ENCODE measurements at regions not wholly inside any gene's neighbourhood (a gene's known extent, or its start where the extent isn't known, plus 50 kb on each side); places are given as distances from the start of the nearest gene placed in this dataset.
"Not testable (repeated sequence)": the region's sequence is repeated elsewhere in the genome, so short reads cannot be mapped to it uniquely, and the experiment has no call there.

DNA sequence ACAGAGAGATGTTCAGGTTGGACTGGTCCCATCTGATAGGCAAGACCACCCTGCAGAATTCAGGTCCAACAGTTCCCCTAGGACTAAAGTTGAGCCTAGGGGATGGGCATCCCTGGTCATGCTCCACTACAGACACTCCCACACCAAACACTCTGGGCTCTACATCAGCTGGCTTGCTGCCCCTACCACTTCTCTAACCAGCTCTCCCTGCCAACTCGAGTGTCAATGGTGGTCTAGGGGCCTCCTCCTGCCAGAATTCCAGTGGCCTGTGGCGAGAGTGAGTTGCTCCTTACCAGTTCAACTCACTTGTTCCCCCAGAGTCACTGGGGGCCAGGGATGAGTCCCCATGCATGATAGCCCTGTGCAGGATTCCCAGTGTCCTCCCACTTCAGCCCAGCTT, 316.2 kb upstream of the PPP2R3A start:
- DNase-seq, result no peak

DNA sequence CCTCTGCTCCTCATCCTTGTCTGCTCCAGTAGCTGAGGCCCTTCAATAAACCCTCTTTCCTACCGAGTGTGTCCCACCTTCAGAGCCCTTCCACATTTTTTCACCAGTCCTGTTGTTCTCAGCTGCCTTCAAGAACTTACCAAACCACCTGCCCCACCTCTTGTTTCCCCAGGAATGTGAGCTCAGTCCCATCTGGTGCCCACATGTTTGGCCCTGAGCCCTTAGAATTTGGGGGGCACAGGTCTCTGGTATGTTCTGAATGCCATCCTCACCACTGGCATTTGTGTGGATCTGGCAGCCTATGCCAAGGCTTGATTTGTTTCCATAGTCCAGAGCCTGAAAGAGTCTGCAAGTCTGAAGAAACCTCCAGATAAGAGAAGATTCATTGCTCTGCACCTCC, 315.2 kb upstream of the PPP2R3A start:
- no peak for DNase-seq

DNA sequence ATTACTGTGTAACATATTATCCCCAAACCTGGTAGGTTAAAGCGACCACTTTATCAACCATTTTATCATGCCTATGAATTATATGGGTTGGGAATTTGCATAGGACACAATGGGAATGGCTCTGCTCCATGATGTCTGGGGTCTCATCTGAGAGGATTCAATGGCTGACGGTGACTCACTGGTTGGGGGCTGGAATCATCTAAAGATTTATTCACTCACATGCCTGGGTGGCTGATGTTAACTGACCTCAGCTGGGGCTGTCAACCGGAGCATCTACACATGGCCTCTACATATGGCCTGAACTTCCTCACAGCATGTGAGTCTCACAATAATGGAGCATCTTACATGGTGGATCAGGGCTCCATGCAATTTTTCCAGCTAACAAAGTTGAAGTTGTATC, 313.1 kb upstream of the PPP2R3A start:
- DNase-seq, result no peak

DNA sequence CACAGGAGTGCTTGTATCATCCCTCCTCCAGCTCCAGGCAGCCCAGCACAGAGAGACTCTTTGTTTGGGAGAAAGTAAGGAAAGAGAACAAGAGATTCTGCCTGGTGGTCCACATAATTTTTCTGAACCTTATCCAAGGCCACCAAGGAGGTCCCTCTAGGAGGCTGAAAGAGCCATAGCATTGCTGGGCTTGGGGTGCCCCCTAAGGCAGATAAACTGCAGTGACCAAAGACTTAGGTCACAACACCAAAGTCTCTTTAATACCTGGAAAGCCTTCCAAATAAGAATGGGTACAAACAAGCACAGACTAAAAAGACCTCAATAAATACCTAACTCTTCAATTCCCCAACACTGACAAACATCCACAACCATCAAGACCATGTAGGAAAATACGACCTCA, 310.2 kb upstream of the PPP2R3A start:
- no peak for DNase-seq

DNA sequence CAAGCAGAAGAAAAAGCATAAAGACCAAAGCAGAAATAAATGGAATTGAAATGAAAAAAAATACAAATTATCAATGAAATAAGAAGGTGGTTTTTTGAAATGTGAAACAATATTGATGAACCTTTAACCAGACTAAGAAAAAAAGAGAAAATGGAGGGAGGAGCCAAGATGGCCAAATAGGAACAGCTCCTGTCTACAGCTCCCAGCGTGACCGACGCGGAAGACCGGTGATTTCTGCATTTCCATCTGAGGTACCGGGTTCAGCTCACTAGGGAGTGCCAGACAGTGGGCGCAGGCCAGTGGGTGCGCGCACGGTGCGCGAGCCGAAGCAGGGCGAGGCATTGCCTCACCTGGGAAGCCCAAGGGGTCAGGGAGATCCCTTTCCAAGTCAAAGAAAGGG, 307.1 kb upstream of the PPP2R3A start:
- not testable (repeated sequence) for DNase-seq

DNA sequence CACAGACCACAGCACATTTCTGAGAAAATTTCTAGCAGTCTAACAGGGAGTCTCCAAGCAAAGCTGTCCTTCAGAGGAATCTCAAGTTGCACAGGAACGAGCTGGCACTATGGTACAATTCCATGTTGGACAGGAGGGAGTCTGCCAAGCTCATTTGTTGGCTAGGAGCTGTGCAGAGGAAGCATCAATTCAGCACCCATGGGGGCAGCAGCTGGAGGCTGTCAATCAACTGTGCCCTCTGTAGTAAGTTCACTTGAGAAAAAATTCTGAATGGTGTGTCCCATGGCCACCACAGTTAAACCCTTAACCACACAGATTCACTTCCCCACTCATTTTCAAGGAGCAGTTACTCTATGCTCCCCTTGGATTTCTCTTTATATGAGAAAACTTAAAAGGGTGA, 298.5 kb upstream of the PPP2R3A start:
- no peak for DNase-seq

DNA sequence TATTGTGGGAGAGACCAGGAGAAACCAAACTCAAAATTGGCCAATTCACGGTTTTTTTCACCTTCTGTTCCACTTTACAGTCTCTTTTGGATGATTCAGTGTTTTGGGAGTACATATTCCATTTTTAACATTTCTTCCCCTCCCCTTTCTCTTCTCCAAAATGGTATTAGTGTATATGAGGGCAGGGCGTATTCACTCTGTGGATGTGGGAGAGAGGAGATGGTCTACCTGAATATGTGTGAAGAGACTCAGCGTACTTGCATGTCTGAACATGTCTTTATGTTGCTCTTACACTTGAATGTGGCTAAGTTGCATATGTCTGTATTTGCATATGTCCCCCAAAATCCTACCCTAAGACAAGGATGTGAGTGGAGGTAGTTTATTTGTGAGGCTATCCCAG, 291.0 kb upstream of the PPP2R3A start:
- DNase-seq, result no peak

DNA sequence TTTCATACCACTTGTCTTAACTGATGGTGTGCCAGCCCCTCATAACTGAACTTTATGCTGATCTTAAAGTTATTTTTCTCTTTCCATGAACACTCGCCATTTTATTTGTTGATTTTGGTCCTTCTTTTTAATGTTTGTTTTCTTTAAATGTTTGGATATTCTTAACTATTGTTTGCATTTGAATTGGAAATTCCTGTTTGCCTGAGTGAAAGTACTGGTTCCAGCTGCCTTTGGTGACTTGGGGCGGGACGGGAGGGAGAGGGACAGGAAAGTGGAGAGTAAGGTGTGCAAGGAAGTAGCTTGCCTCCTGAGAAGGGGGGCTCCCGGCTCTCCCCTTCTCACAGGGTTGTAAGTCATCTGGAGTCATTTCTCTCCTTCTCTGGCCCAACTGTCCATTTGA, 287.1 kb upstream of the PPP2R3A start:
- no peak for DNase-seq

DNA sequence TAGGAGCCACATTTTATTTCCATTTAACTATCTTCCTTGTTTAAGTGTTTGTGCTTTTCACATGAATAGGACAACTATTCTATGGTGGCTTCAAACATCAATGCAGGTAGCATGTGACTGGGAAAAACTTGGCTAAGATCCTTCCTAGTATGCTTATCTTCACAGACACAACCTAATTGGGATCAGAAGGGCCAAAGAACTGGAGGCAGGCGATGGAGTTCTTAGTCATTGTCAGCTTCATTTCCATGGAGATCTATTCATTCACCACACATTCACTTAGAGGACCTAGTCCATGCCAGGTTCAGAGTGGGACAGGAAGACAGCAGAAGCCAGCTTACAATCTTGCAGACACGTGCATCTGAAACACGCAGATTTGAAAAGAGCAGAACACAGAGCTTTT, 277.5 kb upstream of the PPP2R3A start:
- DNase-seq, result no peak

DNA sequence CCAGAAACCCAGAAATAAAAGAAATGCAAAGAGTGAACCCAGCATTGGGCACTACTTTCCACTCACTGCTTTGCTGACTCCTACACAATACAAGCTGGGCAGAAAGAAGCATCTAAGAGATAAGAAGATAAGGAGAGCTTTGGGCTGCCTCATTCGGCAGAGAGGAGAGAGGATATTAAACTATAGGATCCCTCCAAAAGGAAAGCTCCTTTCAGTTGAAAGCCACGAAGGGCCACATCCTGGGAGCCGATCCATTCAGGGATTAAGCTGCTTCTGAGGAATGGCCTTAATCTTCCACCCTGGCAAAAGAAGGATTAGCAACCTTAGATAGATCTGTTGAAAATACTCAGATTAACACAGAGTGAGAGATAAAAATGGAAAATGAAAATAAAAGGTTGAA, 274.9 kb upstream of the PPP2R3A start:
- DNase-seq, result no peak

DNA sequence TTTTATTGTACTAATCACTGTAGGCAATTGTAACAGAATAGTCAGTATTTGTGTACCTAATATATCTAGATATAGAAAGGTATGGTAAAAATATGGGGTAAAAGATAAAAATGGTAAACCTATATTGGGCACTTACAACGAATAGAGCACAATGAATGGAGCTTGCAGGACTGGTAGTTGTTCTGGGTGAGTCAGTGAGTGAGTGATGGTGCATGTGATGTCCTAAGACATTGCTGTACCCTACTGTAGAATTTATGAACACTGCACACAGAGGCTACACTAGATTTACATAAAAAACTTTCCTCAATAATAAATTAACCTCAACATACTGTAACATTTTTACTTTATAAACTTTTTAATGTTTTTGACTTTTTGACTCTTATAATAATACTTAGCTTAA, 274.3 kb upstream of the PPP2R3A start:
- DNase-seq, result no peak

DNA sequence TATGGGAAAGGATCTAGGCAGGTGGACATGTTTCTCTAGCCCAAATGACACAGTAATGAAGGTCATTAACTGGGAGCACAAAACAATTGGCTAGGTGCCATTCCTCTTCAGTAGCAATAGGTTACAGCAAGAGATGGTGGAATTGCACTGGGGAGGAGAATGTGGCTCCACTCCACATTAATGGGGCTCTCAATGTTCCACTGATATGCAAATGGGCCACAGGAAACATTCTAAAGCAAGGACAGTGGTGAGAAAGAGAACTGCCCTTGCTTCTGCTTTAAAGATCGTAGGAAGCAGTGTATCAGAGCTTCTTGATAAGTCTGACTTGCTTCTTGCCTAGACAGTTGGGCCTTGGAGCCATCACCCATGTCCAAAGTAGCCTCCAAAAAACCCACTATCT, 271.4 kb upstream of the PPP2R3A start:
- no peak for DNase-seq

DNA sequence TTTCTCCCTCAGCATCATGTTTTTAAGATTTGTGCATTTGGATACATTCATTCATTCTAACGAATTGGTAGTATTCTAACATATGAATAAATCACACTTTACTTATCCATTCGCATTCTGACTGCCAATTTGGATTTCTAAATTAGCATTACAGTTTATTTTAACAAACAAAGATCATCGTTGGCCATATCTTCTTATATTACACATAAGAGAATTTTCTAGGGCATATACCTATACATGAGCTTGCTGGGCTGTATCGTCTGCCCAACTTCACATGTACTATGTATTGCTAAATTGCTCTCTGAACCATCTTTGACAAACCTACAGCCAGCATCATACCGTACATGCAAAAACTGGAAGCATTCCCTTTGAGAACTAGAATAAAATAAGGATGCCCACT, 265.8 kb upstream of the PPP2R3A start:
- no peak for DNase-seq

DNA sequence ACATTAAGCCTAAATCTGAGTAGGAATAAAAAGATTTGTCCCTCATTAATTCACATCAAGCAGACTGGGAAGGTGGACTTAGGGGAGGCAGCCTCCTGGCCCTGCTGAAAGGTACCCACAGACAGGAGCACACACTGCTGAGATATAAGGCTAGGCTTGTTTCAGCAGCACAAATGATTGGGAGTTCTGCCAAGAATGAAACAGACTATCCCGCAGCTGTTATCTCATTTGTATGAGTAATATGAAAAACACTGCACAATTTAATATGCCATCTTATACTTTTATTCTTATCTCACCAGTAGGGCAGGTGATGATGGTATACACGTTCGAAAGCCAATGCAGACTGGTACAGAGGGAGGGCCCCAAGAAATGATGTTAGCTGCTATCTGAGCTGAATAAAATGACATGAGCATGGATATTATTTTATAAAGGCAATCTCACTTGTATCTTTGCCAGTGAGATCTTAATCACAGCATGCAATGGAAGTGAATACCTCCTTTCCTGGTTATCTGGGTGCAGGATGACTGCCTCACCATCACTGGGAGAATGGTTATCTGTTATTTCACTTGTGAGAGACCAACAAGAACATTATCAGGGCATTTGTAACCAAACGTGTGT, 258.7 kb upstream of the PPP2R3A start:
- DNase-seq, result no peak

DNA sequence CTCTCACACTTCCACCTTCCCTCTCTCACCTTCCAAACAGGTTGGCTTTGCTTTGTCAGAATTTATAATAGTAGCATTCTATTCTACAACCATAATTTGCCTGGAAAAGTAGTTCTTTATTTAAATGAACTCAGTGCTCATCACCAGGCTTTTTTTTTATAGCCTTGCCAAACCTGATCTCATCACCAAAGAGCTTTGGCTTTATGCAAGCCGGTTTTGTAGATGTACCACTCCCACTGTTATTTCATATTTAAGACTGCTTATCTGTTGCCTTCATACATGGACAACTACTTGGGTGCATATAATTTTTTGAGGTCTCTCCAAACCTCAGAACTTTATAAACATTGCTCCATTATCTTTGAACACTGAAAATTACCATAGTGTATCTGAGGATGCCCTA, 246.1 kb upstream of the PPP2R3A start:
- no peak for DNase-seq

DNA sequence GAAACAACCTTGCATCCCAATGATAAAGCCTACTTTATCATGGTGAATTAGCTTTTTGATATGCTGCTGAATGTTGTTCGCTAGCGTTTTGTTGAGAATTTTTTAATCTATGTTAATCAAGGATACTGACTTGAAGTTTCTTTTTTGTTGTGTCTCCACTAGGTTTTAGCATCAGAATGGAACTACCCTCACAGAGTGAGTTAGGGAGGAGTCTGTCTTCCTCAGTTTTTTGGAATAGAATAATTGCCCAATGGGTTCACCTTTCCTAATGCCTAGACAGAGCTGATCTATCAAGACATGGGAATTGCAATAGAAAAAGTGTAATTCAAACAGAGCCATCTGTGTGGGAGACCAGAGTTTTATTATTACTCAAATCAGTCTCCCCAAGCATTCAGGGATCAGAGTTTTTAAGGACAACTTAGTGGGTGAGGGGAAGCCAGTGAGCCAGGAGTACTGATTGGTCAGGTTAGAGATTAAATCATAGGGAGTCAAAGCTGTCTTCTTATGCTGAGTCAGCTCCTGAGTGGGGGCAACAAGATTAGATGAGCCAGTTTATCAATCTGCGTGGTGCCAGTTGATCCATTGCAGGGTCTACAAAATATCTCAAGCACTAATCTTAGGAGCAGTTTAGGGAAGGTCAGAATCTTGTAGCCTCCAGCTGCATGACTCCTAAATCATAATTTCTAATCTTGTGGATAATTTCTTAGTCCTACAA, 237.4 kb upstream of the PPP2R3A start:
- no peak for DNase-seq

DNA sequence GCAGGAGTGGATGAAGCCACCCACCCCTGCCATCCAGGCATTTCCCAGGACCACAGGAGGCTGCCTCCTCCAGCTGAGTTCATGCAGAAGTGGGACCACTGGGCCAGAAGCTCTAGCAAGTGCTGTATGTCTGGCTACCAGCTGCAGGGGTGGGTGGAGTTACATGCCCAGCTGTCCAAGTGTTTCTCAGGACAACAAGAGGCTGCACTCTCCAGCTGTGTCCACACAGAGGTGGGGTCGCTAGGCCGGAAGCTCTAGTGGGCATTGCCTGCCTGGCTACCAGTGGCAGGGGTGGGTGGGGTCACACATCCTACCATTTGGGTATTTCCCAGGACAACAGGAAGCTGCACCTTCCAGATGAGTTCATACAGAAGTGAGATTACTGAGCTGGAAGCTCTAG, 234.0 kb upstream of the PPP2R3A start:
- no peak for DNase-seq

DNA sequence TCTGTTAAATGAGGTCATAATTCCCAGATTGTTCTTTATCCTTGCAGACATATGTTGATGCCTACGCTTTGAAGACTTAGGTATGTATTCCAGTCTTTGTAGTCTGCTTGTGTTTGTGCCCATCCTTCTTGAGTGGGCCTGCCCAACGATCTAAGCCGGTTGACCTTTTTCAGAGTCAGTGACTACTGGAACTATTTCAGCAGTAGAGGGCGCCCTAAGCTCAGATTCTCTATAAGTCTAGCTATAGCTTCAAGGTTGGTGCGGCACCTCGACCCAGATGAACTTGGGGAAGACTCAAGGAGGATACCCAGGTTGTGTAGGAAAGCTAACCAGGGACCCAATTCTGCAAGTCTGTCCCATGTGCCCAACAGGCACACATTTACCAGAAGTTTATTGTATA, 228.8 kb upstream of the PPP2R3A start:
- DNase-seq, result peak; percentile 25

DNA sequence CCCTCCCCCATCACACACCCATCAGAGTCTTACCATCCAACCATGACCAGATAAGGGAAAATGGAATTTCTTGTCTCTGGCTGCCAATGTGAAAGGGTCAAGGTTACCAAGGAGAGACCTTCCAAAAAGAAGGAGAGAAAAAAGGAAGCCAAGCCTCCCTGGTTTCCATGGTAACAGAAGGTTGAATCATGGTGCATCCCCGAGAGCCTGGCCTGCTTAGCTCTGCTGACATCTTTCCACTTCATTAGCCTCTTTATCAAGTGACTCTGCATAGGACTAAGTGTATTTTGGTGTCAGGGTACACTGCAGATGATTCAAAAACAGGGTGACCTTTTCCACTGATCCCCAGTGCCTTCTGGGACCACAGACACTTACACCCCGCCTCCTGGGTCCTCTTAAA, 225.7 kb upstream of the PPP2R3A start:
- no peak for DNase-seq

DNA sequence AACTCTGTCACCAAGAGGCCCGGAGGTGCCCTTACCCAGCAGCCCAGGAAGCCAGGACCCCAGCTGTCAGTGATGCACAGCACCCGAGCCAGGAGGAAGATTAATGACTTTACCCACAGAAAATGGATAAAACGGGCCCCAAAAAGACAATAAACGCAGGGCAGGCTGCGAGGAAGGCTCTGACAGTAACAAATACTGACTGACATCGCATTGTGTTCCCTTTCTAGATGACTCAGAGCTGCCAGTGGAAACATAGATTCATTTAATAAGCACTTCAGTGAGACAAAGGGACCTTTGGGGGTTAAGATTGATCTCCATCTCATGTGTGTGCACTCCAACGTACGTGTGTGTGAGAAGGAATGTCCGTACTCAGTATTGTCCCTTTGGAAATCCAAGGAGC, 225.3 kb upstream of the PPP2R3A start:
- no peak for DNase-seq

DNA sequence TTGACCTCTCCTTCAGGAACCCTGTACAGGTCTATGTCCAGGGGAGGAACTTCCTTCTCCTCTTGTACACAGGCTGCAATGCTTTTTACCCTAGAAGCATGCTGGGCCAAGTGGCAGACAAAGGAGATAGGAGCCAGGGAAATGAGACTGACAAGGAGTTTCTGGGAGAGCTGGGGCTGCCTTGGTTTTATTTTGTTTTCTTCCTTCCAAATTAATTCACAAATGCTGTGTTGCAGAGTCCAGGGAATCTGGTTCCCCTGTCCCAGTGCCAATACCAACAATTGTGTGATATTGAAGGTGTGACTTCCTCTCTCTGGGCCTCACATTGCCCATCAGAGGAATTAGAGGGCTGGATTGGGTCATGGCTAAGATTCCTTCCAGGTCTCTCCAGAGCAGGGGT, 224.8 kb upstream of the PPP2R3A start:
- DNase-seq, result no peak

DNA sequence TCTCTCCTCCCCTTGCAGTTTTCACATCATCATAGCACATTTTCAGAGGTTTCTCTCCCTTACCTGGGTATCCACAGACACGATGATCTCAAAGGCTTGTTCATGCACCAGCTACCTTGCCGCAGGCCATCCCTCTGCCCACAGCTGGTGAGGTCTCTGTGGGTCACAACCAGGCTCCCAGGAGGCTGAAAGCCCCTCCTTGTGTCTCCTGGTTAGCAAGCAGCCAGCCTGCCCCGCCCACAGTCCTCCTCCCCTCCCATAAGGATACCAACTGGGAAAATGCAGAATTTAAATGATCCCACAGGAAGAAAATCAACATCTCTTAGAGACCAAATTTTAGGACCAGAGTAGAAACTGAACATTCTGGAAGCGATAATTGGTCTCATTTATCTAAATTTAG, 213.5 kb upstream of the PPP2R3A start:
- DNase-seq, result no peak

DNA sequence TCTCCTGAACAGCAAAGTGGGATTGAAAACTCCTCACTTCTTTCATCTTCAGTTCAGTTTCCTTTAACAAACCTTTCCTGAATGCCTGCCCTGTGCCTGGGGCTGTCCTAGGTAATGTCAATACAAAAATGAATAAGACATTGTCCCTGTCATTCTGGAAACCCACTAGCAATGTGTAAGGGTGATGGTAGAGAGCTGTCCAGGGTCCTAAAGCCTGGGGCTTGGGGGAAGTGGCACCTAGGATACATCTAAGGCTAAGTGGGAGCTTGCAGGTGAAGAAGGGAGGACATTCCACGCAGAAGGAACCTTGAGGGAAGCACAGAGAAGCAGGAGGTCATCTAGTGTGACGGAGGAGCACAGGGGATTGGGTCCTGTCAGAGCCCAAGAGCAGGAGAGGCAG, 212.7 kb upstream of the PPP2R3A start:
- DNase-seq, result no peak

DNA sequence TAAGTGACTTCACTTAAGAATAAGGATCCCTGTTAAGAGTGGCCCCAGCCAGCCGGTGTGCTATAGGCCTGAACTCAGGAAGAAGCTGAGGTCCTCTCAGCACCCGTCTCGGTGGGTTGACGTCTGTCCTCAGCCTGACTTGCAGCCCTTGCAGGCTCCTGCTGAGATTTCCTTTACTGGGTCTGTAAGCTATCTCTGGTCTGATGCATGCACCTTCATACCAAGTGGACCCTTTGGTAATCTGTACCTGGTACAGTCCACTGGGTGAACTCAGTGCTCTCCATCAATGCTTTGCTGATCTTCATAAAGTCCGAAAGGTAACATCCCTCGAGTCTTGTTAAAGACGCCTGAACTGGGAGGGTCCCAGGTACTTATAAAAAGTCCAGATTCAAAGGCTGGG, 212.0 kb upstream of the PPP2R3A start:
- DNase-seq, result no peak
